ENCODE measurements at regions not wholly inside any gene's neighbourhood (a gene's known extent, or its start where the extent isn't known, plus 50 kb on each side); places are given as distances from the start of the nearest gene placed in this dataset.

DNA sequence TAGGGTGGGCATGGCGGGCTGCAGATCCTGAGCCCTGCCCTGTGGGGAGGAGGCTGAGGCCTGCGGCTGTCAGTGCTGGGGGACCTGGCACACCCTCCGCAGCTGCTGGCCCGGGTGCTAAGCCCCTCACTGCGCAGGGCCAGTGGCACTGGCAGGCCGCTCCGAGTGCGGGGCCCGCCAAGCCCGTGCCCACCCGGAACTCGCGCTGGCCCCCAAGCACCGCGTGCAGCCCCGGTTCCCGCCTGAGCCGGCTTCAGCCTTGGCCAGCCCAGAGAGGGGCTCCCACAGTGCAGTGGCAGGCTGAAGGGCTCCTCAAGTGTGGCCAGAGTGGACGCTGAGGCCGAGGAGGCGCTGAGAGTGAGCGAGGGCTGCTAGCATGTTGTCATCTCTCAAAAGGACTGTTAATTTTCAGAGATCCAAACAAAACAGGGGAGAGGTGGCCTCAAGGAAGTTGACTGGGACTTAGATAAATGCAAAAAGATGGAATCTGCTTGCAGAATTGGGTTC is 74.5 kb upstream of the RBM24 start:
- DNase-seq (ENCODE audit: low read depth in 1 of 2, low spot score in 2 of 2): no peak
- ChIA-PET POLR2A (ENCODE audit: partially characterized antibody) (no interaction called here), CTCF (ENCODE audit: partially characterized antibody) (interaction anchor here (1.3 kb wide), 1 partner anchor 74 kb away, joined by 3 read pairs; no protein-coding TSS in a partner anchor)
- no peak overlapping the region for H3K9ac ChIP-seq (replicated peaks in 1 of 4; ENCODE audit: extremely low read depth in 1 of 4, low read depth in 3 of 4, low read length in 3 of 4)
- peaks cover 15 to 26% of the 10 kb centered on the region in 2 experiments for H3K9me3 ChIP-seq (ENCODE audit: insufficient read depth in 2 of 2, low read depth in 1 of 2, low read length in 1 of 2)
- H3K4me2 ChIP-seq (ENCODE audit: insufficient read depth in 1 of 2, low read depth in 2 of 2, low read length in 2 of 2): no peak overlapping the region
- H2BK5ac ChIP-seq (ENCODE audit: low read depth, low read length): no peak overlapping the region
- H3K18ac ChIP-seq (ENCODE audit: extremely low read depth, low read length): no peak overlapping the region
- H3K36me3 ChIP-seq (ENCODE audit: control insufficient read depth in 2 of 4, insufficient read depth in 4 of 4, low read length in 3 of 4): no peaks in the 10 kb centered on the region; a peak in 1 of 8 replicates
- no peaks in the 10 kb centered on the region for H4K20me1 ChIP-seq (replicated peaks in 1 of 2; ENCODE audit: control insufficient read depth in 1 of 2, insufficient read depth in 2 of 2, low read length in 2 of 2)
- no peak overlapping the region for H3K4ac ChIP-seq (replicated peaks; ENCODE audit: insufficient read length, low read depth, low read length)
- H3K4me3 ChIP-seq (ENCODE audit: extremely low read depth in 1 of 4, insufficient read depth in 2 of 4, low read depth in 3 of 4, low read length in 4 of 4): no peak overlapping the region
- no peak overlapping the region for H2BK15ac ChIP-seq (ENCODE audit: low read length)
- H3K4me1 ChIP-seq (replicated peaks in 1 of 4; ENCODE audit: control insufficient read depth in 3 of 4, insufficient read depth in 4 of 4, low read length in 3 of 4): no peaks in the 10 kb centered on the region
- no peak overlapping the region for H2BK20ac ChIP-seq (ENCODE audit: low read length)
- H2BK12ac ChIP-seq (ENCODE audit: low read depth, low read length): no peak overlapping the region
- 96% methylated on average over 5 of the region's 22 CpGs; no CpG with 5 or more reads in 1 of the 2 experiments for WGBS, 2 experiments (ENCODE audit: extremely low coverage in 1 of 2, insufficient coverage in 1 of 2, insufficient read length in 1 of 2, insufficient replicate concordance in 2 of 2, low coverage in 1 of 2, low lambda C conversion rate in 2 of 2, missing lambda C conversion rate in 1 of 2)
- H4K5ac ChIP-seq (ENCODE audit: insufficient read length, low read depth, low read length): no peak overlapping the region
- H3K27ac ChIP-seq (ENCODE audit: low read depth, low read length): no peak overlapping the region
- no peaks in the 10 kb centered on the region for H3K79me2 ChIP-seq (ENCODE audit: control insufficient read depth in 1 of 2, insufficient read depth in 2 of 2, low read length in 2 of 2)
- no peaks in the 10 kb centered on the region for H3K23me2 ChIP-seq (ENCODE audit: low read depth, low read length)
- H3K79me1 ChIP-seq (ENCODE audit: low read depth, low read length): no peaks in the 10 kb centered on the region
- no peak overlapping the region for H3K14ac ChIP-seq (ENCODE audit: insufficient read length)
- no peak overlapping the region for H3K56ac ChIP-seq (replicated peaks; ENCODE audit: insufficient read length, low read depth, low read length)
- peaks cover 0 to 2% (median 0%) of the 10 kb centered on the region in 4 experiments; a peak in 2 of 7 replicates for H3K27me3 ChIP-seq (replicated peaks in 1 of 4; ENCODE audit: control insufficient read depth in 3 of 4, extremely low read depth in 1 of 4, insufficient read depth in 3 of 4, low read length in 3 of 4)
- no peak overlapping the region for H3K23ac ChIP-seq (ENCODE audit: insufficient read length)
- FAIRE-seq: no peak
- no peak overlapping the region for H2AK5ac ChIP-seq (ENCODE audit: low read depth, low read length)
- H2BK120ac ChIP-seq (replicated peaks; ENCODE audit: low read depth, low read length): no peak overlapping the region
- no peak overlapping the region for H2AFZ ChIP-seq (ENCODE audit: low read length)
- H4K91ac ChIP-seq (replicated peaks; ENCODE audit: insufficient read length, low read length): no peak overlapping the region
- H4K8ac ChIP-seq (ENCODE audit: extremely low read depth, insufficient read depth, low read length): no peak overlapping the region
- TF ChIP-seq POLR2AphosphoS5 (IDR thresholded peaks at IDR 0.05; ENCODE audit: low read depth, low read length) (no peak), PHF8 (conservative IDR thresholded peaks at IDR 0.05; ENCODE audit: low read depth, low read length) (no peak), EP300 (IDR thresholded peaks at IDR 0.05; ENCODE audit: borderline replicate concordance in 1 of 2, low read depth in 2 of 2, low read length in 2 of 2) (no peak), SIX5 (IDR thresholded peaks at IDR 0.05; ENCODE audit: low read depth, low read length) (no peak), KDM1A (IDR thresholded peaks at IDR 0.05; ENCODE audit: borderline replicate concordance, low read length) (no peak)
